H4 (cell line): ENCODE measurements at regions not wholly inside any gene's neighbourhood (a gene's known extent, or its start where the extent isn't known, plus 50 kb on each side); places are given as distances from the start of the nearest gene placed in this dataset.
"Not testable (repeated sequence)": the region's sequence is repeated elsewhere in the genome, so short reads cannot be mapped to it uniquely, and the experiment has no call there.

ENCODE experiments used
- DNase-seq: peaks from one replicate; pipeline ENCODE4 v3.0.0-alpha.2; 2015; ENCODE audit warnings: low spot score

- DNase-seq, result no peak
These were observed 177.5 kb upstream of the TMTC1 start for GRCh38 chr12:29961231-29961630.

GRCh38 chr12:29960122-29960521 lies 176.4 kb upstream of the TMTC1 start:
- no peak for DNase-seq

- DNase-seq, result no peak
These were observed 174.1 kb upstream of the TMTC1 start for GRCh38 chr12:29957835-29958234.

GRCh38 chr12:29945904-29946303 lies 162.2 kb upstream of the TMTC1 start:
- DNase-seq, result no peak

- no peak for DNase-seq
These were observed 160.7 kb upstream of the TMTC1 start for GRCh38 chr12:29944269-29945000.

GRCh38 chr12:29943683-29944082 lies 159.9 kb upstream of the TMTC1 start:
- DNase-seq, result no peak

GRCh38 chr12:29940811-29941210 lies 157.1 kb upstream of the TMTC1 start:
- DNase-seq, result no peak

- no peak for DNase-seq
These were observed 146.8 kb upstream of the TMTC1 start for GRCh38 chr12:29930503-29930902.

GRCh38 chr12:29929295-29929694 lies 145.6 kb upstream of the TMTC1 start:
- DNase-seq, result no peak

GRCh38 chr12:29921307-29921706 lies 137.6 kb upstream of the TMTC1 start:
- DNase-seq, result peak; percentile 34

- no peak for DNase-seq
These were observed 124.4 kb upstream of the TMTC1 start for GRCh38 chr12:29908157-29908556.

- DNase-seq, result no peak
These were observed 123.7 kb upstream of the TMTC1 start for GRCh38 chr12:29907461-29907860.

- DNase-seq, result no peak
These were observed 118.3 kb upstream of the TMTC1 start for GRCh38 chr12:29902043-29902442.

- no peak for DNase-seq
These were observed 117.8 kb upstream of the TMTC1 start for GRCh38 chr12:29901585-29901984.

- no peak for DNase-seq
These were observed 115.6 kb upstream of the TMTC1 start for GRCh38 chr12:29899212-29899931.

- DNase-seq, result no peak
These were observed 112.2 kb upstream of the TMTC1 start for GRCh38 chr12:29895966-29896365.

- no peak for DNase-seq
These were observed 109.3 kb upstream of the TMTC1 start for GRCh38 chr12:29893002-29893401.

GRCh38 chr12:29891792-29892191 lies 108.0 kb upstream of the TMTC1 start:
- DNase-seq, result no peak

GRCh38 chr12:29889737-29890136 lies 106.0 kb upstream of the TMTC1 start:
- DNase-seq, result peak; percentile 67

GRCh38 chr12:29888777-29889176 lies 105.0 kb upstream of the TMTC1 start:
- no peak for DNase-seq

GRCh38 chr12:29884957-29885356 lies 101.2 kb upstream of the TMTC1 start:
- DNase-seq, result not testable (repeated sequence)

- no peak for DNase-seq
These were observed 100.3 kb upstream of the TMTC1 start for GRCh38 chr12:29883941-29884554.

- DNase-seq, result no peak
These were observed 99.8 kb upstream of the TMTC1 start for GRCh38 chr12:29883525-29883924.
